NB4 (cell line): ENCODE measurements at regions not wholly inside any gene's neighbourhood (a gene's known extent, or its start where the extent isn't known, plus 50 kb on each side); places are given as distances from the start of the nearest gene placed in this dataset.

ENCODE experiments used
- MAX ChIP-seq: IDR thresholded peaks from 2 replicates; pipeline ENCODE4 v1.6.1; 2011; ENCODE audit warnings: low read depth, low read length
- MYC ChIP-seq: IDR thresholded peaks from 2 replicates; pipeline ENCODE4 v1.6.1; 2011; ENCODE audit warnings: low read depth, low read length
- POLR2A ChIP-seq: IDR thresholded peaks from 2 replicates; pipeline ENCODE4 v1.6.1; 2011; ENCODE audit warnings: mild to moderate bottlenecking; ENCODE audit not compliant: insufficient read length; ENCODE audit errors: extremely low read depth
- TF ChIP-seq, protein P1 (sequence below): IDR thresholded peaks from one replicate; pipeline ENCODE4 v1.5.1; 2012; ENCODE audit warnings: low read depth, low read length

- TF ChIP-seq, protein P1, sequence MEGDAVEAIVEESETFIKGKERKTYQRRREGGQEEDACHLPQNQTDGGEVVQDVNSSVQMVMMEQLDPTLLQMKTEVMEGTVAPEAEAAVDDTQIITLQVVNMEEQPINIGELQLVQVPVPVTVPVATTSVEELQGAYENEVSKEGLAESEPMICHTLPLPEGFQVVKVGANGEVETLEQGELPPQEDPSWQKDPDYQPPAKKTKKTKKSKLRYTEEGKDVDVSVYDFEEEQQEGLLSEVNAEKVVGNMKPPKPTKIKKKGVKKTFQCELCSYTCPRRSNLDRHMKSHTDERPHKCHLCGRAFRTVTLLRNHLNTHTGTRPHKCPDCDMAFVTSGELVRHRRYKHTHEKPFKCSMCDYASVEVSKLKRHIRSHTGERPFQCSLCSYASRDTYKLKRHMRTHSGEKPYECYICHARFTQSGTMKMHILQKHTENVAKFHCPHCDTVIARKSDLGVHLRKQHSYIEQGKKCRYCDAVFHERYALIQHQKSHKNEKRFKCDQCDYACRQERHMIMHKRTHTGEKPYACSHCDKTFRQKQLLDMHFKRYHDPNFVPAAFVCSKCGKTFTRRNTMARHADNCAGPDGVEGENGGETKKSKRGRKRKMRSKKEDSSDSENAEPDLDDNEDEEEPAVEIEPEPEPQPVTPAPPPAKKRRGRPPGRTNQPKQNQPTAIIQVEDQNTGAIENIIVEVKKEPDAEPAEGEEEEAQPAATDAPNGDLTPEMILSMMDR: no peak
- TF ChIP-seq POLR2A (no peak), MAX (no peak), MYC (no peak)
Measured at GRCh38 chr5:54754420-54754819, 231.0 kb downstream of the ESM1 start.
